ENCODE measurements at regions not wholly inside any gene's neighbourhood (a gene's known extent, or its start where the extent isn't known, plus 50 kb on each side); places are given as distances from the start of the nearest gene placed in this dataset.

DNA sequence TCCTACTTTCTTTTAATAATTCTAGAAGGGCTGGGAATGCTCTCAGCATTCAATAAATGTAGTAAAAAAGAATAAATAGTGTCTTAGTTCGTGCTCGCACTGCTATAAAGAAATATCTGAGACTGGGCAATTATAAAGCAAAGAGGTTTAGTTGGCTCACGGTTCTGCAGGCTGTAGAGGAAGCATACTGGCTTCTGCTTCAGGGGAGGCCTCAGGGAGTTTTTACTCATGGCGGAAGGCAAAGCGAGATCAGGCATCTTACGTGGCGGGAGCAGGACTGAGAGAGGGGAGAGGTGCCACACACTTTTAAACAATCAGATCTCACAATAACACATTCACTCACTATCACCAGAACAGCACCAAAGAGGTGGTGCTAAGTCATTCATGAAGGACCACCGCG lies 103.0 kb upstream of the UBE2E2 start:
- TF ChIP-seq, protein P1, sequence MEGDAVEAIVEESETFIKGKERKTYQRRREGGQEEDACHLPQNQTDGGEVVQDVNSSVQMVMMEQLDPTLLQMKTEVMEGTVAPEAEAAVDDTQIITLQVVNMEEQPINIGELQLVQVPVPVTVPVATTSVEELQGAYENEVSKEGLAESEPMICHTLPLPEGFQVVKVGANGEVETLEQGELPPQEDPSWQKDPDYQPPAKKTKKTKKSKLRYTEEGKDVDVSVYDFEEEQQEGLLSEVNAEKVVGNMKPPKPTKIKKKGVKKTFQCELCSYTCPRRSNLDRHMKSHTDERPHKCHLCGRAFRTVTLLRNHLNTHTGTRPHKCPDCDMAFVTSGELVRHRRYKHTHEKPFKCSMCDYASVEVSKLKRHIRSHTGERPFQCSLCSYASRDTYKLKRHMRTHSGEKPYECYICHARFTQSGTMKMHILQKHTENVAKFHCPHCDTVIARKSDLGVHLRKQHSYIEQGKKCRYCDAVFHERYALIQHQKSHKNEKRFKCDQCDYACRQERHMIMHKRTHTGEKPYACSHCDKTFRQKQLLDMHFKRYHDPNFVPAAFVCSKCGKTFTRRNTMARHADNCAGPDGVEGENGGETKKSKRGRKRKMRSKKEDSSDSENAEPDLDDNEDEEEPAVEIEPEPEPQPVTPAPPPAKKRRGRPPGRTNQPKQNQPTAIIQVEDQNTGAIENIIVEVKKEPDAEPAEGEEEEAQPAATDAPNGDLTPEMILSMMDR (IDR thresholded peaks at IDR 0.05; ENCODE audit: extremely low read depth, low read depth, low read length): no peak
- H3K4me1 ChIP-seq (ENCODE audit: insufficient read depth, low read length): no peaks in the 10 kb centered on the region
- H3K4me2 ChIP-seq (ENCODE audit: insufficient read depth, low read length): no peak overlapping the region
- no peaks in the 10 kb centered on the region for H3K27me3 ChIP-seq (ENCODE audit: insufficient read depth, low read length)
- H3K79me2 ChIP-seq (ENCODE audit: insufficient read depth, low read length): no peaks in the 10 kb centered on the region
- no peaks in the 10 kb centered on the region for H3K9me3 ChIP-seq (ENCODE audit: low read depth, low read length)
- no peak overlapping the region for H2AFZ ChIP-seq (ENCODE audit: low read length)
- H3K27ac ChIP-seq (ENCODE audit: low read depth, low read length): no peak overlapping the region
- DNase-seq (ENCODE audit: insufficient read length, low spot score, missing footprints): no peak
- no peaks in the 10 kb centered on the region for H3K36me3 ChIP-seq (ENCODE audit: insufficient read depth, low read length)
- H3K4me3 ChIP-seq (ENCODE audit: insufficient read depth, low read length): no peak overlapping the region
- H4K20me1 ChIP-seq (ENCODE audit: insufficient read depth, low read length): no peaks in the 10 kb centered on the region

DNA sequence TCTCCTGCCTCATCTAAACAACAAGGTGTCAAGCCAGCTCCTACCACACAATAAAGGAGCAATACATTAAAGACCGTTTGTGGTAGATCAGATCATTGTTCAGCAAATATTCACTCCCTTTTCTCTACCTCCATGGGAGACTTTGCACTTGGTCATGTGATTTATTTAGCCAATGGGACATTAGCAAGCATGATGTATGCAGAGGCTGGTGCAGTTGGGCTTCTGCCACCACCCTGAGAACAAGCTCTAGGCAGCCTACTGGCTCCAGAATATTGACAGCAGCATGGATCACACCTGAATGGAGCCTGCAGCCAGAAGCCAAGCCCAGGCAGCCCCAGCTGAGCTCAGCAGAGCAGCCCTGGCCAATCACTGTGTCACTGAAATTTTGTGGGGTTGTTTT lies 99.4 kb upstream of the UBE2E2 start:
- no peaks in the 10 kb centered on the region for H4K20me1 ChIP-seq (ENCODE audit: insufficient read depth, low read length)
- H3K27ac ChIP-seq (ENCODE audit: low read depth, low read length): no peak overlapping the region
- H3K9me3 ChIP-seq (ENCODE audit: low read depth, low read length): no peaks in the 10 kb centered on the region
- TF ChIP-seq, protein P1 (IDR thresholded peaks at IDR 0.05; ENCODE audit: extremely low read depth, low read depth, low read length): no peak
- no peak overlapping the region for H3K4me2 ChIP-seq (ENCODE audit: insufficient read depth, low read length)
- no peaks in the 10 kb centered on the region for H3K79me2 ChIP-seq (ENCODE audit: insufficient read depth, low read length)
- H3K36me3 ChIP-seq (ENCODE audit: insufficient read depth, low read length): no peaks in the 10 kb centered on the region
- no peaks in the 10 kb centered on the region for H3K4me1 ChIP-seq (ENCODE audit: insufficient read depth, low read length)
- H3K27me3 ChIP-seq (ENCODE audit: insufficient read depth, low read length): no peaks in the 10 kb centered on the region
- no peak overlapping the region for H3K4me3 ChIP-seq (ENCODE audit: insufficient read depth, low read length)
- no peak overlapping the region for H2AFZ ChIP-seq (ENCODE audit: low read length)
- DNase-seq (ENCODE audit: insufficient read length, low spot score, missing footprints): no peak

DNA sequence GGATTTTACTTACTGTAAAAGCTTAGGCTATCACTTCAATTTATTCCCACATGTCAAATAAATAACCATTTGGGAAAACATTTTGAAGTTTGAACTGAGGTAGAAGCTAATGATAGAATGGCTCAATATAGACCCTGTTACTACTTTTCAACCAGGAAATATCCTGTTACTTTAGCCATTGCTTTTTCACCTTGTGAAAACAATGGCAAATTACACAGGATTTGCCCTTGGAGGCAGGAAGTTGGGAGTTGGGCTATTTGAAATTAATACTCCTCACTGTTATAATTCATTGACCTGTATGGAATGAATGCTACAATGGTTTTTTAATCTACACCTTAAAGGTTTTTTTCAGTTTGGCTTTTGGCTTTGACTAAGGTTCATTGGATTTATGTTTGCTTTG lies 98.1 kb upstream of the UBE2E2 start:
- no peak overlapping the region for H3K27ac ChIP-seq (ENCODE audit: low read depth, low read length)
- H3K4me2 ChIP-seq (ENCODE audit: insufficient read depth, low read length): no peak overlapping the region
- H3K79me2 ChIP-seq (ENCODE audit: insufficient read depth, low read length): no peaks in the 10 kb centered on the region
- H3K4me1 ChIP-seq (ENCODE audit: insufficient read depth, low read length): no peaks in the 10 kb centered on the region
- H3K27me3 ChIP-seq (ENCODE audit: insufficient read depth, low read length): no peaks in the 10 kb centered on the region
- TF ChIP-seq, protein P1 (IDR thresholded peaks at IDR 0.05; ENCODE audit: extremely low read depth, low read depth, low read length): no peak
- no peaks in the 10 kb centered on the region for H4K20me1 ChIP-seq (ENCODE audit: insufficient read depth, low read length)
- no peaks in the 10 kb centered on the region for H3K9me3 ChIP-seq (ENCODE audit: low read depth, low read length)
- DNase-seq (ENCODE audit: insufficient read length, low spot score, missing footprints): no peak
- H2AFZ ChIP-seq (ENCODE audit: low read length): no peak overlapping the region
- H3K4me3 ChIP-seq (ENCODE audit: insufficient read depth, low read length): no peak overlapping the region
- H3K36me3 ChIP-seq (ENCODE audit: insufficient read depth, low read length): no peaks in the 10 kb centered on the region

DNA sequence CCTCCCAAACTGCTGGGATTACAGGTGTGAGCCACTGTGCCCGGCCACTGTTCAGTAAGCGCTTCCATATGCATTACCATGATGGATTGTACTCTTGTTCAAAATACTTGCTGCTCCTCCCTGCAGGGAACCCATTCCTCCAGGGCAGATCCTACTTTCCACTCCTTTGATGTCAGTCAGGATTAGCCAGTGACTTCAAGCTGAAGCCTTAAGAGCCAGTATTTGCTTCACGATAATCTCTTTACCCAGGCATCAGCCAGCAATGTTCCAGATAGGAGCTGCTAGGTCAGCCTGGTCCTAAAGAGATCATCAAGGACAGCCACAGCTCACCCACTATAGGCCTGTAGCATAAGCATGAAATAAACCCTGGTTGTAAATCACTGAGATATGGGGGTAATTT lies 96.5 kb upstream of the UBE2E2 start:
- H4K20me1 ChIP-seq (ENCODE audit: insufficient read depth, low read length): no peaks in the 10 kb centered on the region
- H3K4me2 ChIP-seq (ENCODE audit: insufficient read depth, low read length): no peak overlapping the region
- H3K4me1 ChIP-seq (ENCODE audit: insufficient read depth, low read length): no peaks in the 10 kb centered on the region
- H3K27me3 ChIP-seq (ENCODE audit: insufficient read depth, low read length): peaks cover 7% of the 10 kb centered on the region
- H2AFZ ChIP-seq (ENCODE audit: low read length): no peak overlapping the region
- no peak overlapping the region for H3K27ac ChIP-seq (ENCODE audit: low read depth, low read length)
- no peaks in the 10 kb centered on the region for H3K36me3 ChIP-seq (ENCODE audit: insufficient read depth, low read length)
- TF ChIP-seq, protein P1 (IDR thresholded peaks at IDR 0.05; ENCODE audit: extremely low read depth, low read depth, low read length): no peak
- no peaks in the 10 kb centered on the region for H3K79me2 ChIP-seq (ENCODE audit: insufficient read depth, low read length)
- H3K9me3 ChIP-seq (ENCODE audit: low read depth, low read length): no peaks in the 10 kb centered on the region
- DNase-seq (ENCODE audit: insufficient read length, low spot score, missing footprints): no peak
- no peak overlapping the region for H3K4me3 ChIP-seq (ENCODE audit: insufficient read depth, low read length)
